GM21381 (cell line): ENCODE measurements at regions not wholly inside any gene's neighbourhood (a gene's known extent, or its start where the extent isn't known, plus 50 kb on each side); places are given as distances from the start of the nearest gene placed in this dataset.

Experiments
- ATAC-seq: cut with Tn5 transposase; IDR thresholded peaks from one replicate; pipeline ENCODE4 v1.9.1; 2021; ENCODE audit warnings: mild to moderate bottlenecking, moderate library complexity; ENCODE audit not compliant: unreplicated experiment

- ATAC-seq: no peak
Observed at GRCh38 chr20:11429889-11430519, 487.7 kb upstream of the BTBD3 start.

- no peak for ATAC-seq
Observed at GRCh38 chr20:11430652-11431051, 487.0 kb upstream of the BTBD3 start.

- no peak for ATAC-seq
Observed at GRCh38 chr20:11431621-11432020, 486.1 kb upstream of the BTBD3 start.

GRCh38 chr20:11432407-11432806 lies 485.3 kb upstream of the BTBD3 start:
- ATAC-seq: no peak

- no peak for ATAC-seq
Observed at GRCh38 chr20:11436113-11436905, 481.4 kb upstream of the BTBD3 start.

- no peak for ATAC-seq
Observed at GRCh38 chr20:11437090-11437489, 480.6 kb upstream of the BTBD3 start.

- ATAC-seq: no peak
Observed at GRCh38 chr20:11437611-11438380, 479.9 kb upstream of the BTBD3 start.

- no peak for ATAC-seq
Observed at GRCh38 chr20:11438412-11438811, 479.3 kb upstream of the BTBD3 start.

GRCh38 chr20:11443382-11444119 lies 474.1 kb upstream of the BTBD3 start:
- no peak for ATAC-seq

- ATAC-seq: no peak
Observed at GRCh38 chr20:11445161-11445560, 472.5 kb upstream of the BTBD3 start.

GRCh38 chr20:11445891-11446290 lies 471.8 kb upstream of the BTBD3 start:
- ATAC-seq: no peak

- ATAC-seq: no peak
Observed at GRCh38 chr20:11447371-11448100, 470.2 kb upstream of the BTBD3 start.

GRCh38 chr20:11448554-11448953 lies 469.1 kb upstream of the BTBD3 start:
- ATAC-seq: no peak

GRCh38 chr20:11451793-11452291 lies 465.9 kb upstream of the BTBD3 start:
- no peak for ATAC-seq

- no peak for ATAC-seq
Observed at GRCh38 chr20:11452326-11452725, 465.4 kb upstream of the BTBD3 start.

- no peak for ATAC-seq
Observed at GRCh38 chr20:11453430-11453829, 464.3 kb upstream of the BTBD3 start.

GRCh38 chr20:11454966-11455799 lies 462.5 kb upstream of the BTBD3 start:
- ATAC-seq: no peak

GRCh38 chr20:11457488-11457887 lies 460.2 kb upstream of the BTBD3 start:
- ATAC-seq: no peak
